B cell (primary cell): ENCODE measurements at regions not wholly inside any gene's neighbourhood (a gene's known extent, or its start where the extent isn't known, plus 50 kb on each side); places are given as distances from the start of the nearest gene placed in this dataset.

Experiments
- ATAC-seq: fragments of 200-7000 bp; cut with Tn5 transposase; one replicate; pipeline ENCODE4 v1.10.0; 2021; ENCODE audit warnings: low read depth, mild to moderate bottlenecking, moderate number of reproducible peaks, moderate library complexity
- CTCF ChIA-PET: fragments of 350-600 bp; sonication (Branson Sonifier 250); formaldehyde crosslinking; loops from one replicate; lab custom pipeline; 2021; ENCODE audit warnings: antibody characterized with exemption, inconsistent platforms; lab: Charles Lee
- POLR2A ChIA-PET: fragments of 350-600 bp; sonication (Branson Sonifier 250); formaldehyde crosslinking; loops from one replicate; lab custom pipeline; 2021; ENCODE audit warnings: antibody characterized with exemption; lab: Charles Lee
- DNase-seq: peaks from one replicate; pipeline ENCODE4 v3.0.0; 2013
- H2AFZ ChIP-seq: 2 replicates; pipeline ENCODE4 v1.6.1; 2012; ENCODE audit warnings: mild to moderate bottlenecking, low read depth, low read length; ENCODE audit not compliant: insufficient read depth, poor library complexity, severe bottlenecking
- H3K27ac ChIP-seq, 2 donors: 1 replicate in 1 of 2; 2 replicates in 1 of 2; pipeline ENCODE4 v1.5.1; 2012 to 2013; ENCODE audit warnings: low read length in 2 of 2, mild to moderate bottlenecking in 2 of 2, moderate library complexity in 1 of 2
- H3K27me3 ChIP-seq, 4 experiments: fragments of 200-600 bp in 1 of 4; sonication (generic) in 1 of 4; replicated peaks in 1 of 4; 1 replicate in 2 of 4; 2 replicates in 2 of 4; pipeline versions ENCODE4 v1.6.1 to v1.7.0; 2013 to 2016; ENCODE audit warnings: low read length in 3 of 4, mild to moderate bottlenecking in 2 of 4, mixed read lengths in 1 of 4, moderate library complexity in 1 of 4; ENCODE audit not compliant: insufficient read depth in 4 of 4, control insufficient read depth in 3 of 4; ENCODE audit errors: control extremely low read depth in 1 of 4
- H3K36me3 ChIP-seq, 2 experiments: replicated peaks in 1 of 2; 1 replicate in 1 of 2; 2 replicates in 1 of 2; pipeline versions ENCODE4 v1.6.1 to v1.7.1; 2013; ENCODE audit warnings: low read length in 1 of 2; ENCODE audit not compliant: insufficient read depth in 2 of 2, control insufficient read depth in 1 of 2; ENCODE audit errors: control extremely low read depth in 1 of 2, extremely low read depth in 1 of 2
- H3K4me1 ChIP-seq, 2 donors: fragments of 200-600 bp in 1 of 2; sonication (generic) in 1 of 2; 1 replicate in 1 of 2; 2 replicates in 1 of 2; pipeline versions ENCODE4 v1.5.1 to v1.6.1; 2013 to 2017; ENCODE audit warnings: low read length in 2 of 2; ENCODE audit not compliant: control insufficient read depth in 2 of 2, insufficient read depth in 2 of 2
- H3K4me2 ChIP-seq: replicated peaks from 2 replicates; pipeline ENCODE3; 2012; ENCODE audit warnings: mild to moderate bottlenecking, low read depth, low read length; ENCODE audit not compliant: poor library complexity, severe bottlenecking
- H3K4me3 ChIP-seq, 5 experiments: fragments of 200-600 bp in 1 of 5; sonication (generic) in 1 of 5; 1 replicate in 3 of 5; 2 replicates in 2 of 5; pipeline versions ENCODE4 v1.5.1 to v1.7.0; 2011 to 2016; ENCODE audit warnings: low read length in 4 of 5, mild to moderate bottlenecking in 4 of 5, low read depth in 2 of 5, control low read depth in 1 of 5, moderate library complexity in 1 of 5; ENCODE audit not compliant: insufficient read depth in 1 of 5; ENCODE audit errors: control extremely low read depth in 1 of 5, extremely low read depth in 1 of 5
- H3K79me2 ChIP-seq: fragments of 200-600 bp; sonication (generic); one replicate; pipeline ENCODE4 v1.6.0; 2016; ENCODE audit warnings: low read length; ENCODE audit not compliant: control insufficient read depth, insufficient read depth
- H3K9ac ChIP-seq: fragments of 200-600 bp; sonication (generic); 2 replicates; pipeline ENCODE4 v1.6.1; 2017; ENCODE audit warnings: mild to moderate bottlenecking, low read length, moderate library complexity
- H3K9me3 ChIP-seq, 3 donors: one replicate each; pipeline versions ENCODE4 v1.6.1 to v1.7.1; 2013; ENCODE audit warnings: low read length in 2 of 3; ENCODE audit not compliant: control insufficient read depth in 2 of 3, insufficient read depth in 1 of 3; ENCODE audit errors: control extremely low read depth in 1 of 3
- H4K20me1 ChIP-seq: 2 replicates; pipeline ENCODE4 v1.6.0; 2012; ENCODE audit warnings: mild to moderate bottlenecking, low read length; ENCODE audit not compliant: insufficient read depth, control insufficient read depth, poor library complexity, severe bottlenecking
- H3K27ac Mint-ChIP-seq: one replicate; pipeline ENCODE4 v1.8.0; 2021; ENCODE audit warnings: mixed read lengths
- H3K27me3 Mint-ChIP-seq: one replicate; pipeline ENCODE4 v1.8.0; 2021; ENCODE audit warnings: mixed read lengths
- H3K4me1 Mint-ChIP-seq: one replicate; pipeline ENCODE4 v1.8.0; 2021; ENCODE audit warnings: mixed read lengths
- H3K4me3 Mint-ChIP-seq: one replicate; pipeline ENCODE4 v1.8.0; 2021; ENCODE audit warnings: mixed read lengths
- H3K9me3 Mint-ChIP-seq: one replicate; pipeline ENCODE4 v1.8.0; 2022; ENCODE audit warnings: mixed read lengths; ENCODE audit not compliant: insufficient read depth
- CTCF ChIP-seq: fragments of 200-600 bp; IDR thresholded peaks from one replicate; pipeline ENCODE4 v1.8.0; 2022; ENCODE audit warnings: antibody characterized with exemption, mild to moderate bottlenecking
- EZH2 ChIP-seq: IDR thresholded peaks from 2 replicates; pipeline ENCODE4 v1.6.1; 2012; ENCODE audit warnings: borderline replicate concordance, low read depth, mild to moderate bottlenecking, moderate library complexity, low read length; ENCODE audit not compliant: insufficient read depth, poor library complexity, severe bottlenecking
- WGBS: methylation state at CpG from one replicate; pipeline ENCODE4 v1.1.5; 2013; ENCODE audit warnings: missing lambda C conversion rate; ENCODE audit not compliant: insufficient coverage; 5-methylcytosine and 5-hydroxymethylcytosine counted together
- intact Hi-C: fragments of 100-400 bp; cut with micrococcal nuclease; formaldehyde crosslinking; loops from one replicate; pipeline ENCODE4 v1.10.0; 2022

GRCh38 chr13:64909184-64909583 lies 2321.0 kb downstream of the PCDH9 start:
- H3K4me2 ChIP-seq = no peak overlapping the region
- no peaks in the 10 kb centered on the region for H3K4me1 Mint-ChIP-seq
- H3K27me3 ChIP-seq = no peaks in the 10 kb centered on the region
- ChIA-PET CTCF (no interaction called here), POLR2A (no interaction called here)
- no peak for ATAC-seq
- H3K27ac Mint-ChIP-seq = no peak overlapping the region
- H3K9me3 ChIP-seq = no peaks in the 10 kb centered on the region
- TF ChIP-seq EZH2 (no peak), CTCF (no peak)
- no peak overlapping the region for H3K4me3 ChIP-seq
- H3K36me3 ChIP-seq = no peaks in the 10 kb centered on the region
- H3K9ac ChIP-seq = no peak overlapping the region
- no peak overlapping the region for H3K27ac ChIP-seq
- no peak overlapping the region for H2AFZ ChIP-seq
- no peak for DNase-seq
- H3K79me2 ChIP-seq = no peaks in the 10 kb centered on the region
- H3K9me3 Mint-ChIP-seq = peaks cover 9% of the 10 kb centered on the region
- H4K20me1 ChIP-seq = no peaks in the 10 kb centered on the region
- intact Hi-C loops = no loop called here
- no peak overlapping the region for H3K4me3 Mint-ChIP-seq
- H3K27me3 Mint-ChIP-seq = no peaks in the 10 kb centered on the region
- H3K4me1 ChIP-seq = no peaks in the 10 kb centered on the region

GRCh38 chr13:64900039-64900438 lies 2330.1 kb downstream of the PCDH9 start:
- Histone ChIP-seq H3K79me2 (no peaks in the 10 kb centered on the region), H3K36me3 (no peaks in the 10 kb centered on the region), H4K20me1 (no peaks in the 10 kb centered on the region), H3K9me3 (peaks cover 0 to 6% (median 0%) of the 10 kb centered on the region in 3 donors), H3K9ac (no peak overlapping the region), H3K4me1 (no peaks in the 10 kb centered on the region), H2AFZ (no peak overlapping the region), H3K4me2 (no peak overlapping the region), H3K27me3 (no peaks in the 10 kb centered on the region), H3K27ac (no peak overlapping the region), H3K4me3 (no peak overlapping the region)
- no peaks in the 10 kb centered on the region for H3K4me1 Mint-ChIP-seq
- DNase-seq = no peak
- peaks cover 3% of the 10 kb centered on the region for H3K9me3 Mint-ChIP-seq
- ATAC-seq = no peak
- ChIA-PET CTCF (no interaction called here), POLR2A (no interaction called here)
- intact Hi-C loops = no loop called here
- H3K27me3 Mint-ChIP-seq = no peaks in the 10 kb centered on the region
- no peak for TF ChIP-seq CTCF
- H3K4me3 Mint-ChIP-seq = no peak overlapping the region
- 57% methylated on average over 1 of the region's 2 CpGs for WGBS
- H3K27ac Mint-ChIP-seq = no peak overlapping the region
